GM12878 (cell line): ENCODE measurements at regions not wholly inside any gene's neighbourhood (a gene's known extent, or its start where the extent isn't known, plus 50 kb on each side); places are given as distances from the start of the nearest gene placed in this dataset.

ENCODE experiments used
- ATAC-seq: fragments of 200-7000 bp; cut with Tn5 transposase; 3 replicates; pipeline ENCODE4 v1.9.1; 2020; ENCODE audit warnings: mild to moderate bottlenecking, moderate library complexity
- BruUV-seq: library from RNA; stranded (reverse); fragments of 400-500 nt; replicated peaks from 2 replicates; lab custom pipeline; 2021; lab: Mats Ljungman, UMichigan
- CTCF ChIA-PET: fragments of 300-600 bp; sonication (Branson Sonifier 250); formaldehyde crosslinking; extraction: SDS; loops from one replicate; lab custom pipeline; 2021; ENCODE audit warnings: inconsistent platforms; lab: Yijun Ruan, JAX
- POLR2A ChIA-PET: fragments of 350-600 bp; formaldehyde crosslinking; extraction: SDS; loops from one replicate; lab custom pipeline; 2021; ENCODE audit warnings: inconsistent platforms; lab: Charles Lee
- RAD21 ChIA-PET: fragments of 300-600 bp; sonication (Branson Sonifier 250); formaldehyde crosslinking; loops from one replicate; lab custom pipeline; 2023; ENCODE audit warnings: antibody characterized with exemption; ENCODE audit not compliant: unreplicated experiment; lab: Charles Lee
- SMC1A ChIA-PET: fragments of 300-600 bp; sonication (Branson Sonifier 250); formaldehyde crosslinking; loops from one replicate; lab custom pipeline; 2023; ENCODE audit not compliant: unreplicated experiment, uncharacterized antibody; lab: Charles Lee
- DNase-seq: peaks from one replicate; pipeline ENCODE4 v3.0.0-alpha.2; 2011; ENCODE audit warnings: low read depth, low spot score
- FAIRE-seq: peaks from 3 replicates; lab custom pipeline; 2011; peaks lifted over from hg19 to GRCh38; lab: Jason Lieb, UNC
- H2AFZ ChIP-seq: 2 replicates; pipeline ENCODE4 v1.6.0; 2011; ENCODE audit warnings: low read depth, low read length, control low read depth; ENCODE audit not compliant: control insufficient read depth
- H3K27ac ChIP-seq: 2 replicates; pipeline ENCODE4 v1.5.1; 2011; ENCODE audit warnings: control low read depth; ENCODE audit not compliant: control insufficient read depth, insufficient read depth
- H3K27me3 ChIP-seq, 2 experiments: replicated peaks in 1 of 2; 2 replicates each; pipeline versions ENCODE4 v1.6.0 to v1.6.1; 2011; ENCODE audit warnings: low read length in 1 of 2; ENCODE audit not compliant: control insufficient read depth in 2 of 2, insufficient read depth in 2 of 2
- H3K36me3 ChIP-seq, 2 experiments: 2 replicates each; pipeline ENCODE4 v1.5.1; 2011; ENCODE audit warnings: low read length in 1 of 2; ENCODE audit not compliant: control insufficient read depth in 2 of 2, insufficient read depth in 2 of 2
- H3K4me1 ChIP-seq: 2 replicates; pipeline ENCODE4 v1.6.1; 2011; ENCODE audit warnings: mild to moderate bottlenecking, low read length, moderate library complexity, mixed read lengths; ENCODE audit not compliant: control insufficient read depth, insufficient read depth
- H3K4me2 ChIP-seq: 2 replicates; pipeline ENCODE4 v1.6.0; 2011; ENCODE audit warnings: control low read depth; ENCODE audit not compliant: control insufficient read depth, insufficient read depth
- H3K4me3 ChIP-seq: fragments of 200-600 bp; sonication (generic); 2 replicates; pipeline ENCODE4 v1.5.1; 2016
- H3K79me2 ChIP-seq: 2 replicates; pipeline ENCODE4 v1.6.0; 2011; ENCODE audit warnings: low read length; ENCODE audit not compliant: control insufficient read depth, insufficient read depth
- H3K9ac ChIP-seq: 2 replicates; pipeline ENCODE4 v1.8.0; 2011; ENCODE audit warnings: low read length, control low read depth, mixed read lengths; ENCODE audit not compliant: control insufficient read depth, insufficient read depth
- H3K9me3 ChIP-seq: replicated peaks from 3 replicates; pipeline ENCODE4 v1.5.1; 2011; ENCODE audit warnings: mild to moderate bottlenecking, low read length; ENCODE audit not compliant: control insufficient read depth, insufficient read depth
- H4K20me1 ChIP-seq: 2 replicates; pipeline ENCODE4 v1.6.0; 2011; ENCODE audit not compliant: control insufficient read depth, insufficient read depth
- ATF2 ChIP-seq: IDR thresholded peaks from 2 replicates; pipeline ENCODE4 v1.6.1; 2012; ENCODE audit warnings: low read length, inconsistent platforms
- BCL3 ChIP-seq: IDR thresholded peaks from 2 replicates; pipeline ENCODE4 v1.6.1; 2011; ENCODE audit warnings: borderline replicate concordance, low read depth, mild to moderate bottlenecking, moderate library complexity, low read length; ENCODE audit not compliant: insufficient read depth, poor library complexity, severe bottlenecking
- EP300 ChIP-seq, 2 experiments: fragments of 150-350 bp in 1 of 2; IDR thresholded peaks; 2 replicates each; pipeline ENCODE4 v1.6.1; 2011 to 2012; ENCODE audit warnings: low read depth in 2 of 2, low read length in 2 of 2, borderline replicate concordance in 1 of 2, improper control_type of control experiment in 1 of 2, inconsistent platforms in 1 of 2; ENCODE audit not compliant: control insufficient read depth in 1 of 2
- GATAD2B ChIP-seq: fragments of 450-650 bp; conservative IDR thresholded peaks from 2 replicates; pipeline ENCODE4 v1.6.1; 2017; ENCODE audit warnings: low read depth, mild to moderate bottlenecking, moderate library complexity
- LARP7 ChIP-seq: fragments of 450-650 bp; IDR thresholded peaks from 2 replicates; pipeline ENCODE4 v1.6.1; 2017; ENCODE audit warnings: mild to moderate bottlenecking
- POLR2AphosphoS5 ChIP-seq: IDR thresholded peaks from 2 replicates; pipeline ENCODE4 v1.6.1; 2011; ENCODE audit warnings: mild to moderate bottlenecking, low read length, inconsistent platforms
- RELA ChIP-seq: fragments of 450-650 bp; IDR thresholded peaks from 2 replicates; pipeline ENCODE4 v1.8.0; 2014; ENCODE audit warnings: borderline replicate concordance; ENCODE audit not compliant: partially characterized antibody
- SPI1 ChIP-seq: IDR thresholded peaks from 2 replicates; pipeline ENCODE4 v1.6.1; 2011; ENCODE audit warnings: low read depth, mild to moderate bottlenecking, low read length, moderate library complexity, borderline replicate concordance; ENCODE audit not compliant: insufficient read depth
- SREBF2 ChIP-seq: IDR thresholded peaks from 2 replicates; pipeline ENCODE4 v1.6.1; 2012; ENCODE audit warnings: mild to moderate bottlenecking, low read length
- TARDBP ChIP-seq: IDR thresholded peaks from 2 replicates; pipeline ENCODE4 v1.6.1; 2016; ENCODE audit warnings: borderline replicate concordance
- ZNF217 ChIP-seq: fragments of 450-650 bp; IDR thresholded peaks from 2 replicates; pipeline ENCODE4 v1.6.1; 2017; ENCODE audit warnings: antibody characterized with exemption, mild to moderate bottlenecking
- ZNF592 ChIP-seq: fragments of 450-650 bp; IDR thresholded peaks from 2 replicates; pipeline ENCODE4 v1.6.1; 2017; ENCODE audit warnings: mild to moderate bottlenecking, moderate library complexity
- WGBS: methylation state at CpG from one replicate; pipeline ENCODE4 v1.1.6; 2016; ENCODE audit warnings: low lambda C conversion rate; ENCODE audit not compliant: insufficient replicate concordance, insufficient coverage; ENCODE audit errors: missing lambda C conversion rate; 5-methylcytosine and 5-hydroxymethylcytosine counted together
- in situ Hi-C: fragments of 300-500 bp; cut with MboI; formaldehyde crosslinking; loops from 9 replicates; pipeline ENCODE4 v1.14.3; 2018; ENCODE audit warnings: mixed read lengths
- intact Hi-C: fragments of 100-400 bp; cut with micrococcal nuclease; formaldehyde crosslinking; loops from one replicate; pipeline ENCODE4 v1.14.2; 2022; ENCODE audit not compliant: unreplicated experiment

GRCh38 chr6:47944846-47945245 is 163.0 kb downstream of the OPN5 start:
- intact Hi-C loops = no loop called here
- ChIA-PET RAD21 (no interaction called here), POLR2A (no interaction called here), SMC1A (no interaction called here), CTCF (no interaction called here)
- Histone ChIP-seq H3K27ac (no peak overlapping the region), H3K9me3 (no peaks in the 10 kb centered on the region), H3K4me1 (no peaks in the 10 kb centered on the region), H4K20me1 (no peaks in the 10 kb centered on the region), H3K27me3 (no peaks in the 10 kb centered on the region), H3K9ac (no peak overlapping the region), H3K4me3 (no peak overlapping the region), H3K36me3 (no peaks in the 10 kb centered on the region), H3K79me2 (no peaks in the 10 kb centered on the region), H3K4me2 (no peak overlapping the region), H2AFZ (no peak overlapping the region)
- DNase-seq = no peak
- no peak for ATAC-seq
- 18% methylated on average over 4 of the region's 4 CpGs for WGBS
- TF ChIP-seq SPI1 = no peak
- BruUV-seq = no TSS peak
- in situ Hi-C loops = no loop called here
- no peak for FAIRE-seq

- H3K4me3 ChIP-seq = no peak overlapping the region
- in situ Hi-C loops (no loop called here), intact Hi-C loops (no loop called here)
- H3K27me3 ChIP-seq = no peaks in the 10 kb centered on the region
- H3K27ac ChIP-seq = no peak overlapping the region
- no peaks in the 10 kb centered on the region for H3K4me1 ChIP-seq
- H3K9me3 ChIP-seq = no peaks in the 10 kb centered on the region
- SMC1A ChIA-PET = no interaction called here
- no TSS peak for BruUV-seq
- FAIRE-seq = no peak
- DNase-seq = no peak
- no peak overlapping the region for H3K4me2 ChIP-seq
- RAD21 ChIA-PET = no interaction called here
- POLR2A ChIA-PET = no interaction called here
- no peak for ATAC-seq
- WGBS = 0% methylated on average over 2 of the region's 2 CpGs
- no peak overlapping the region for H3K9ac ChIP-seq
- CTCF ChIA-PET = no interaction called here
- H4K20me1 ChIP-seq = no peaks in the 10 kb centered on the region
- H3K79me2 ChIP-seq = no peaks in the 10 kb centered on the region
- H3K36me3 ChIP-seq = no peaks in the 10 kb centered on the region
- H2AFZ ChIP-seq = no peak overlapping the region
- TF ChIP-seq ZNF592 (no peak), BCL3 (no peak), ZNF217 (no peak), EP300 (IDR thresholded peaks at IDR 0.05; ENCODE audit: borderline replicate concordance in 1 of 2, control insufficient read depth in 1 of 2, low read depth in 2 of 2, low read length in 2 of 2) (no peak), LARP7 (no peak), GATAD2B (no peak), SREBF2 (no peak), POLR2AphosphoS5 (no peak), TARDBP (no peak), RELA (no peak), ATF2 (no peak)
Measured at GRCh38 chr6:47938405-47938804, 156.6 kb downstream of the OPN5 start.
